Activated CD4-positive, alpha-beta T cell treated with anti-CD3 and anti-CD28 coated beads, Interleukin-2, amount 50 U/mL, for 4 hours (primary cell): ENCODE measurements at regions not wholly inside any gene's neighbourhood (a gene's known extent, or its start where the extent isn't known, plus 50 kb on each side); places are given as distances from the start of the nearest gene placed in this dataset.
A peak's percentile ranks its signal among the peaks of the same experiment; 100 is the strongest.
"Not testable (repeated sequence)": the region's sequence is repeated elsewhere in the genome, so short reads cannot be mapped to it uniquely, and the experiment has no call there.

Experiments used
- DNase-seq, 2 experiments: peaks; one replicate each; pipeline ENCODE4 v3.0.0-alpha.2; 2020

DNA sequence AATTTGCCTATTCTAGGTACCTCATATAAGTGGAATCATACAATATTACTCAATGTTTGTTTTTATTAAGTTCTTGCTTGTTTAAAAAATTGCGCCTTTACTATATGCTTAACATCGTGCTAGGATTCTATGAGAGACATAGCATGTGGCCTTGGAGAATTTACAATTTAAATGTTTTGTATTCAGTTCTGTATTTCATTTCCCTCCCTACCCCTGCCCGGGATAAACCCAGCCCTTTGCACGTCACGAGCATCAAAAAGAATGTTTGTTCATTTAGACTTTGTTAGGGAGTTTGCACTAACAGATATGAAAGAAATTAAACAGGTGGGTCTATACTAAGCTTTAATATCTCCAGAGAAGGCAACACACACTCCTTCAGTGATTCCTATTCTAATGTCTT lies 75.7 kb downstream of the C18orf54 start:
- DNase-seq, result no peak

DNA sequence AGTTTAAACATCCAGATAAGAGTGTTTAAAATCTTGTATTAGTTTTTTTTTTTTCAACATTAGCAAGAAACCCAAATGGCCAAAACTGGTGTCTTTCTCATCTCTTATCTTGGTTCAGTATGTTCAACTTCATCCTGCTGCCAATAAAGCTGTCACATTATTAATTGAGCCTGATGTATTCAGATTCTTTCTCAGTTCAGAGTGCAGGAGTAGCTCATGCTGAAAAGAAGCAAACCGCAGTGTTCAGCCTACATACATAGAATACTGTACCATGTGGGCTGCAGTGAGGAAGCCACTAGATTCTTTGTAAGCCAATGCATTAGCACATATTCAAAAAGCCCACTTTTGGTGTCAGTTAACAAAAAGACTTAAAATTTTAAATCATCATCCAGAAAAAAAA lies 76.2 kb downstream of the C18orf54 start:
- no peak for DNase-seq

- no peak for DNase-seq
These were observed 76.7 kb downstream of the C18orf54 start for GRCh38 chr18:54434453-54434852.

- DNase-seq, result no peak
These were observed 78.8 kb downstream of the C18orf54 start for GRCh38 chr18:54436501-54436900.

DNA sequence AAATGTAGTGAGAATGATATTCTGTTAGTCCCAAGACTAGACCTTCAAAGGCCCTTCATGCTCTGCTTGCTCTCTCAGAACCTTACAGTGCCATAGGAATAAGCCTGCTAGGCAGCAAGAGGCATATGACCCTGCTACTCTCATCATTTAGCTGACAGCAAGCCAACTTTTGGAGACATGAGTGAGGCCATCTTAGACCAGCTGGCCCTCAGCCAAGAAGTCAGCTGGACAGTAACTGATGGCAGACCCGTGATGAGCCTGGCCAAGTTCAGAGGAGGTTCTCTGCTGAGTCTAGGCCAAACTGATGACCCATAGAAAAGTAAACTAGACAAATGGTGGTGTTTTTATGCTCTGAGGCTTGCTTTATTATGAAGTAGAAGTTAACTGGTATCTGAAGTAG lies 82.6 kb downstream of the C18orf54 start:
- DNase-seq, result no peak

DNA sequence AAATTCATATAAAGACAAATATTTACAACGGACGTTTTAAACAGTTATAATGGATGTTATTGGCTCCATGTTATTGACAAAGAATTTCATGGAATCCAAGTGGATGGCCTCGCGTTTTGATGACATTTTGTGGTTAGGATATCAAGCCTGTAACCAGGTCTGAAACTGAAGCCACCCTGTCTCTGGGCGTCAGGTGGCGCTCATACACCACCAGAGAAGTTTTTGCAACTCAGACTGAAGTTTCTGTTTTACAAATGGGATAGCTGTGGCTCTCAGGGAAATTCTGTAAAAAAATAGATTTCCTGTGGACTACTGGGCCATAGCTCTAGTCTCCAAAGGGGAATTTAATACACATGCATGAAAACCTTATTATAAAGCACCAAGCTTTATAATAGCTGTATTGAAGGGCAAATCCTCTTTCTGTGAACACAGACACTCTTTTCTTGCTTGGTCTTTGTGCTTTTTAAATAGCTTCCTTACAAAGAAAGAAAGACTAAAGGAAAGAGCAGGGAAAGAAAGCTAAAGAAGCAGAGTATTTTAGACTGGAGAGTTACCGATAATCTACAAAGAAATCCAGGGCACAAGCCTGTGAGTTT lies 86.7 kb downstream of the C18orf54 start:
- peak in 1 of 2 experiments; percentile 1 for DNase-seq

- no peak for DNase-seq
These were observed 96.3 kb downstream of the C18orf54 start for GRCh38 chr18:54453996-54454395.

DNA sequence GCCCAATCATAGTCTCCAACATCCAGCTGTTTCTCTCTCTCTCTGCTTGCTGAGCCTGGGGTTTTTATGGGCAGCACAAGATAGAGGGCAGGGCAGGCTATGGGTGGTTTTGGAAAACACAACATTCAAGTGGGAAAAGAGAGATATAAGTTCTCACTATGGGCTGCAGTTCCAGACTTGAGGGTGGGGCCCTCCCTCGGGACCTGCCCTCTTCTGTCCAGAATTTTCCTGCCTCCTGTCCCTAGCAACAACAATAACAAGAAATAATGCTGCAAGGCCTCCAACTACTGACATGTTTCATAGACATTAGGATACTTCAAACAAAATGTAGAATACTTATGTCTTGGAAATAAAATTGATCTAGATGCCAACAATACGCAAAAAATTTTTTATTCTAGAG lies 107.8 kb downstream of the C18orf54 start:
- no peak for DNase-seq

DNA sequence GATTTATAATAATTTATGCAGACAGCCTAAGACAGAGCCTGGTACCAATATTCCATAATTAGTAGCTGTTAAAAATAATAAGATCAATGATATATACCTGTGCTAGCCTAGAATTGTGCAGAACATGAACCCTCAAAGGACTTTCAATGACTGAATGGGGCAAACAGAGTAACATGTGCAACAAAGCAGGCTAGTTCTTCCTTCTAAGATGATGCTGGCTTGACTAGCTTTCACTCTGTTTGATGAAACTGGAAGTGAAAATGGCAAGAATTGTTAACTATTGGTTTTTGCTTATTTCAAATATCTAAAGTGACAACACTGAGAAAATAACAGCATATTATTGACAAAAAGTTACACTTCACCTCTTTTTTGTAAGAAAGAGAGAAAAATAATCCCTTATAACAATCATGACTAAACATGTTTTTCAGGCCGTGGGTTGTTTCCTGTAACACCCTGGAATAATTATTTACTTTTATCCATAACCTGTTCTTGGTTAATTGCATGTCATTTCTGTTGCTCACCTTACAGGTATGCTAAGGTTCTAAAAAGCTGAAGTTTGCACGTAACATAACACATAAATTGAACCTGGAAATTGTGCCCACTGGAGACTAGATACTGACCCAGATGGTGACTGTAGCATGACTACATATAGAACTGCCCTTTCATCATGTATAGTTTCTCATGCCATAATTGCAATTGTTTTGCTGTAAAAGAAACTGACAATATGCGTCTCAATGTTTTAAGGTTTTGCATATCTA lies 108.7 kb downstream of the C18orf54 start:
- no peak for DNase-seq

DNA sequence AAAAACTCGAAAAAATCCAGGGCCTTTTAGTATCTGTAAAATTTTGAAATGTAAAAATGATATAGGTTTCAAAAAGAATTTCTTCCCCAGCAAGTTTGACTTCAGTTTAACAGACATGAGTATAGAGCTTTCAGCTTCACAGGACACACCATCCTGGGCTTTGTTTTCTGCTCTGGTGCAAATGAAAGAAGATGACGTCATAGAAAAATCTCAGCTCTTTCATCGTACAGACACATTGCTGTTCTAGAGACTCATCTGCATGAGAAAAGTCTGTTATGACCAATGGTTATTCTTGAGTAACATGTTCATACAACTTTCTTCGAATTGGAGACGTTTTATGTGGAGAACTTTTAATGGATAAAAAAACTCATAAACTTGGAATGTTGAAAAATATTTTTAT lies 111.7 kb upstream of the DYNAP start:
- no peak for DNase-seq

DNA sequence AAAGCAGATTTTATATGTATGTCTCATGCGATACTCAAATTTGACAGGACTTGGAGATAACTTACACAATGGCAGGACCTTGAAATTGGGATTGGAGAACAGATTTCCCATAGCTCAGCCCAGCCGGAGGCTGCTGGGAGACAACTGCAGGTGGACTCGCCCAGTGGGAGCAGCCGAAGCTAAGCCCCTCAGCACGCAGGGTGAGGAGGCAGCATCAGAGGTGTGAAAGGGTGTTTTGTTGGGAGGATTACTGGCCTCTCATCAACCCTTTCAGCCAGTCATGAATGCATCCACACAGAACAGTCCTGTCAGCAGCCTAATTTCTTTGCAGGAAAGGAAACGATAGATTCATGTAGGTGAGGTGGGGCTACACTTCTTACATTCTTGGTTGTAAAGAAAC lies 110.4 kb upstream of the DYNAP start:
- no peak for DNase-seq

- DNase-seq, result not testable (repeated sequence)
These were observed 88.6 kb upstream of the DYNAP start for GRCh38 chr18:54502451-54502850.

- DNase-seq, result no peak
These were observed 87.7 kb upstream of the DYNAP start for GRCh38 chr18:54503131-54503894.

DNA sequence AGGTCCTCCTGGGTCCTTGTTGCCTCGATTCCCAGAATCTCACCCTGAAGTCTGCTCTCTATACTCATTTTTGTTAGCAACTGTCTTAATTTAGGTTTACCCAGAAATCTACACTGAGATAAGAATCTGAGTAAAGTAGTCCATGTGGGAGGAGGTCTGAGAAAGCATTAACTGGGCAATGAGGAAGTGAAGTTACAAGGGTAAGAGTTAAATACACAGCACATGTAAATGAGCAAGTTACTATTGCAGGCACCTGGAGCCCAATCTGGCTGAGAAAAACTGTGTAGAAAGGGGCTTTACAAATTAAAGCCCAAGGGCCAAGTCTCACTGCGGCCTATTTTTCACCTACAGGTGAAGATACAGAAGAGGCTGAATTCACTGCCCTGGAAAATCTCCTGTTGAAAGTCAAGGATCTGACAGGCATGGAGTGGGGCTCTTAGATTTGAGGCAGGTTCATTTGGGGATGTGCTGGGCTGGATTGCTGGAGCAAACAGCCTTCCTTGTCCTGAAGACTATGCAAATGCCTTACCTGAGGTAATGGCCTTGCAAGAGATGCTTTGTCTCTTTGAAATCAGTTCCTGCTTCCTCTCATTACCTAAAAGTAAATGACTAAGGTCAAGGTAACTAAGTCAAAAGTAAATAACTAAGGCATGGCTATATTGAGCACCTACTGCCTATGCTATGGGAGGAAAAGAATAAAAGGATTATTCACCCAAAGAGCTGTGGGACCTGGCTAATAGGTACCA lies 84.4 kb upstream of the DYNAP start:
- no peak for DNase-seq

DNA sequence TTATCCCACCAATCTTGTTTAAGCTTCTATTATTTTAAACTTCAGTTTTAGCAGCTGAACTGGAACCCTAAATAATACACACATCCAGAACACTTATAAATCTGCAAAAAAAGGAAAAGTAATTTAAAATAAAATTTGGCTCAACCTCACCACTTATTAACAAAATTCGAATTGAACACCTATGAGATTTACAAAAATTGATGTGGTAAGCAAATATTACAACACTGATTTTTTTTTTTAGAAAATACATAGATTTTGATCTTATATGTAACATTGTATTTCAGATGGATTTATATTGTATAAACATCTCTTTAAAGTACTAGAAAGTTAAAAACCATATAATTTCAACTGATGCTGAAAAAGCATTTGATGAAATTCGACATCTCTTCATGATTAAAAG lies 81.3 kb upstream of the DYNAP start:
- DNase-seq, result no peak

DNA sequence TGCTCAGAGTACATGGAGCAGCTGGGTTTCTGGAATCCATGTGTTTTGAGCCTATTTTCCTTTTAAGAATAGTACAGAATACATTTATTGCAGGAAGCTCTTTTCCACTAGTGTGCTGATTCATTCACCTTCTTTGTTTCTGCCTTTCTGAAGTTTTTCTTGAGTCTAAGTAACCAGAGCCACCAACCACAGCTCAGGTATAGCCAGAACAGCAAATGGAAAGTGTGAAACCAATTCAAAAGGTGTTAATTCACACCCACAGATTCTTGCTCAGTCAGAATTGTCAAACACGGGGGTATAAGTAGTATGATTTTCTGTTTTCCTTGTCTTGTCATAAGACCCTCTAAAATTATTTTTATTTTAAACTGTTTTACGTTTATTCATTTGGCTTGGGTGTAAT lies 75.9 kb upstream of the DYNAP start:
- DNase-seq, result no peak

DNA sequence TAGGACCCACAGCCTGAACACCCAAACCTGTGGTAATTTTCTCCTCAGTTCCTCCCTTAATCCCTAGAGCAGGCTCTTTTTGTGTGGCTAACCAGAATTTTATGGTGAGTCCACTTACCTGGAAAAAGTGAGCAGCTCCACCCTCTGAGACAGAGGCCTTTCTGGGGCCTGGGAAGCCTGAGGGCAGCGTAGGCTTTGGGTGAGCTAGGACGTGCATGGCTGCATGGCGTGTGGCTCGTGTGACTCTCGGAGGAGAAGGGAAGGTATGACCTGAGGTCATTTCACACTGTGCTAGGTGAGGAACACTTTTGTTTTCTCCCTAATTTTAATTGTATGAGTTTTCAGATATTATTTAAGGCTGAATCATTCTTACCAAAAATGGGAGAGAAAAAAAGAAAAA lies 73.5 kb upstream of the DYNAP start:
- DNase-seq, result no peak

DNA sequence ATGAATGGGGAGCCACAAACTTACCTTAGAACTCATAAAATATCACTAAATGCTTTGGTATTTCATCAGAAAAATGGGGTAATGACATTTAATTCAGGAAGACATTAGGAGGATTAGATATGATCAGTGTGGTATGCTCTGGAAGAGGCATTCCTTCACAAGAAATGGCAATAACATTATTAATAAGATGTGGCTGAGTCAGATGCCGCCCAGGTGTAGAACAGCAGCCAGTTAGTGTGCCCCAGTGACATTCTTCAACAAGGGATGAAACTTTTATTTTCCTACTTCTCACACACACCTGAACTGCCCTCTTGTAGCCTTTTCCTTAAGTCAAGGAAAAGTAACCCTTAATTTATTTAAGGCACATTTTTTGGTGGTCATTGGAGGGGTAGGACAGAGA lies 69.2 kb upstream of the DYNAP start:
- DNase-seq, result no peak

DNA sequence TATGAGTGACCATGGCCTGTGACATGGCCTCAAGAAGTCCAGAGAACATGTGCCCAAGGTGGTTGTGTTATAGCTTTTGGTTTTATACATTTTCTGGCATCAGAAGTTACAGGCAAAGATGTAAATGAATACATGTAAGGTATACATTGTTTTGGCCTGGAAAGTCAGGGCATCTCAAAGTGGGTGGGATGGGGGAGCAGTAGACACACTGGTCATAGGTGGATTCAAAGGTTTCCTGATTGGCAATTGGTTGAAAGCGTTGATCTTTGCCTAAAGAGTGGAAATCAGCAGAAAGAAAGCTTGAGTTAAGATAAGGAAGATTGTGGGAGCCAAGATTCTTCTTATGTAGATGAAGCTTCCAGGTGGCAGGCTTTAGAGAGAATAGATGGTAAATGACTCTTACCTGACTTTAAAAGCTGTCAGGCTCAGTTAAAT lies 62.1 kb upstream of the DYNAP start:
- DNase-seq, result no peak

GRCh38 chr18:54529444-54529843 lies 61.6 kb upstream of the DYNAP start:
- no peak for DNase-seq

GRCh38 chr18:54530285-54530684 lies 60.8 kb upstream of the DYNAP start:
- DNase-seq, result no peak

DNA sequence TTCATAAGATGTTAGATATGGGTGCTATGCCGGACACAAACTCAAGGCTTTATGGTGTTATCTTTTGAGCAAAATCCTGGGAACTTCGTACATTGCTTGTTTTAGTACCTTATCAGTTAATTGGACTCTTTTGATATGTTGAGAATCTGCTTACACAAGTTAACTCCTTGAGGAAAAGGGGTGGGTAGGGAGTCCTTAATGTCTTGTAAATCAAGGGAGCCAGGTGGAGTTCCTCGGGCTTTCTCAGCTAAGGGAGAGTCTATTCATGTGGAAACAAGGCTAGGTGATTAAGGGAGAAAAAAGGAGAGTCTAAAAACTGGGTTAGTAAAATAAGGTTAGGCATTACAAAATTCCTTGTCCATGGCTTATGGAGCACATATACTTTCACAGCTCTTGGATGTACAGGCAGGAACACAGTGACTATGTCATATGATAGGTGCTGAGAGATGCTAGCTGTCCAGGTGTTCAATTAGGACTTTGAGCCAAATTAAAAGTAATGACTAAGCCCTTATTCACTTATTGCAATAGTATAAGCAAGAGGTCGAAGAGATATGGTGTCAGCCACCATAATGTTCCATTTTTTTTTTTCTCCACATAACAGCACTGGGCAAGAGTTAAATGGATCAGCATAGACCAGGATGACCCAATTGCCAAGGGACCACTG lies 59.5 kb upstream of the DYNAP start:
- DNase-seq, result no peak

DNA sequence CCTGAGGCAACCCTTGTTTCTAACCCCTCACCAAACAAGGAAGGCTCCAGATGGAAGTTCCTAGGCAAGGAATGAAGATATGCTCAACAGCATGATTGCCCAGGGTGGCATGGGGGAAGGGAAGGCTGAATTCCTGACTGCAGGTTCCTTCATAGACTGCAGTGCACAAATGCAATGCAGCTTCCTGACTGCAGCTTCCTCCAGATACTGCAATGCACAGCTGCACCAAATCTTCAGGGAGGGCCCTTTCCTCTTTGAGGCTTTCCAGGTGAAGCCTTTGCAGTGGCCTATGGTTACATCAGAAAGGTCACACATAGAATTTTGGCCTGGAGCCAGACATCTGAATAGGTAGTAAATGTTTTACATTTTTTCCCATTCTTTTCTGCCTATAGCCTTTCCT lies 58.8 kb upstream of the DYNAP start:
- no peak for DNase-seq
